H1 (cell line): ENCODE measurements at regions not wholly inside any gene's neighbourhood (a gene's known extent, or its start where the extent isn't known, plus 50 kb on each side); places are given as distances from the start of the nearest gene placed in this dataset.

Experiments
- CTCF ChIA-PET: fragments of 300-600 bp; sonication (Branson Sonifier 250); formaldehyde crosslinking; loops from one replicate; lab custom pipeline; 2021; ENCODE audit not compliant: partially characterized antibody; lab: Charles Lee
- POLR2A ChIA-PET: fragments of 300-600 bp; sonication (Branson Sonifier 250); formaldehyde crosslinking; loops from one replicate; lab custom pipeline; 2021; ENCODE audit warnings: inconsistent platforms; ENCODE audit not compliant: partially characterized antibody; lab: Charles Lee
- DNase-seq, 2 experiments: peaks; one replicate each; pipeline versions ENCODE4 v3.0.0 to v3.0.0-alpha.2; 2010 to 2022; ENCODE audit warnings: low spot score in 2 of 2, low read depth in 1 of 2, mixed read lengths in 1 of 2
- FAIRE-seq: peaks from 2 replicates; lab custom pipeline; 2011; peaks lifted over from hg19 to GRCh38; lab: Jason Lieb, UNC
- H2AFZ ChIP-seq: 2 replicates; pipeline ENCODE4 v1.8.1; 2012; ENCODE audit warnings: low read length, inconsistent platforms
- H2AK5ac ChIP-seq: 2 replicates; pipeline ENCODE4 v1.6.1; 2013; ENCODE audit warnings: low read depth, low read length
- H2BK120ac ChIP-seq: replicated peaks from 2 replicates; pipeline ENCODE3; 2013; ENCODE audit warnings: low read depth, low read length, inconsistent platforms
- H2BK12ac ChIP-seq: 2 replicates; pipeline ENCODE4 v1.6.1; 2013; ENCODE audit warnings: low read depth, low read length
- H2BK15ac ChIP-seq: 2 replicates; pipeline ENCODE4 v1.6.1; 2013; ENCODE audit warnings: low read length
- H2BK20ac ChIP-seq: 2 replicates; pipeline ENCODE4 v1.6.1; 2013; ENCODE audit warnings: low read length
- H2BK5ac ChIP-seq: 2 replicates; pipeline ENCODE4 v1.6.1; 2013; ENCODE audit warnings: low read depth, low read length
- H3K14ac ChIP-seq: 2 replicates; pipeline ENCODE4 v1.6.1; 2013; ENCODE audit warnings: inconsistent platforms; ENCODE audit not compliant: insufficient read length
- H3K18ac ChIP-seq: 2 replicates; pipeline ENCODE4 v1.6.1; 2013; ENCODE audit warnings: low read length; ENCODE audit errors: extremely low read depth
- H3K23ac ChIP-seq: 2 replicates; pipeline ENCODE4 v1.6.1; 2013; ENCODE audit warnings: inconsistent platforms; ENCODE audit not compliant: insufficient read length
- H3K23me2 ChIP-seq: 2 replicates; pipeline ENCODE4 v1.6.1; 2013; ENCODE audit warnings: low read depth, low read length
- H3K27ac ChIP-seq: 2 replicates; pipeline ENCODE4 v1.6.1; 2011; ENCODE audit warnings: low read depth, low read length, inconsistent platforms
- H3K27me3 ChIP-seq, 4 experiments: replicated peaks in 1 of 4; 1 replicate in 1 of 4; 2 replicates in 3 of 4; pipeline versions ENCODE4 v1.6.1 to v1.8.1; 2011 to 2013; ENCODE audit warnings: low read length in 3 of 4, mild to moderate bottlenecking in 3 of 4, inconsistent platforms in 2 of 4, mixed read lengths in 2 of 4, moderate library complexity in 1 of 4; ENCODE audit not compliant: control insufficient read depth in 3 of 4, insufficient read depth in 3 of 4; ENCODE audit errors: extremely low read depth in 1 of 4
- H3K36me3 ChIP-seq, 4 experiments: 2 replicates each; pipeline versions ENCODE4 v1.6.1 to v1.8.1; 2011 to 2013; ENCODE audit warnings: mild to moderate bottlenecking in 4 of 4, low read length in 3 of 4, moderate library complexity in 2 of 4, control low read depth in 1 of 4, inconsistent platforms in 1 of 4; ENCODE audit not compliant: insufficient read depth in 4 of 4, control insufficient read depth in 2 of 4
- H3K4ac ChIP-seq: replicated peaks from 2 replicates; pipeline ENCODE3; 2013; ENCODE audit warnings: low read length, low read depth, mixed read lengths, inconsistent platforms; ENCODE audit not compliant: insufficient read length
- H3K4me1 ChIP-seq, 4 experiments: replicated peaks in 1 of 4; 1 replicate in 1 of 4; 2 replicates in 3 of 4; pipeline versions ENCODE4 v1.6.1 to v1.8.1; 2011 to 2013; ENCODE audit warnings: low read length in 3 of 4, inconsistent platforms in 2 of 4, mixed read lengths in 1 of 4; ENCODE audit not compliant: insufficient read depth in 4 of 4, control insufficient read depth in 3 of 4
- H3K4me2 ChIP-seq, 2 experiments: 2 replicates each; pipeline versions ENCODE4 v1.6.1 to v1.8.1; 2011 to 2013; ENCODE audit warnings: low read depth in 2 of 2, low read length in 2 of 2, control low read depth in 1 of 2, inconsistent platforms in 1 of 2, mild to moderate bottlenecking in 1 of 2; ENCODE audit not compliant: insufficient read depth in 1 of 2
- H3K4me3 ChIP-seq, 4 experiments: fragments of 200-600, 300-600 bp in 1 of 4; sonication (generic), shearing (Covaris generic), sonication (Bioruptor Twin) in 1 of 4; 2 replicates each; pipeline versions ENCODE4 v1.5.1 to v1.8.1; 2011 to 2016; ENCODE audit warnings: low read length in 4 of 4, low read depth in 3 of 4, control low read depth in 2 of 4, inconsistent platforms in 2 of 4, mild to moderate bottlenecking in 2 of 4, mixed read lengths in 1 of 4, moderate library complexity in 1 of 4; ENCODE audit not compliant: insufficient read depth in 2 of 4; ENCODE audit errors: extremely low read depth in 1 of 4
- H3K56ac ChIP-seq: replicated peaks from 2 replicates; pipeline ENCODE3; 2013; ENCODE audit warnings: low read depth, mild to moderate bottlenecking, mixed read lengths, low read length, inconsistent platforms; ENCODE audit not compliant: insufficient read length
- H3K79me1 ChIP-seq: 2 replicates; pipeline ENCODE4 v1.6.1; 2013; ENCODE audit warnings: low read depth, low read length, control low read depth
- H3K79me2 ChIP-seq, 2 experiments: 2 replicates each; pipeline versions ENCODE4 v1.6.1 to v1.8.1; 2012 to 2013; ENCODE audit warnings: low read length in 2 of 2, mild to moderate bottlenecking in 2 of 2, inconsistent platforms in 1 of 2; ENCODE audit not compliant: insufficient read depth in 2 of 2, control insufficient read depth in 1 of 2
- H3K9ac ChIP-seq, 4 experiments: replicated peaks in 1 of 4; 1 replicate in 1 of 4; 2 replicates in 3 of 4; pipeline versions ENCODE4 v1.6.1 to v1.8.1; 2011 to 2013; ENCODE audit warnings: low read depth in 3 of 4, low read length in 3 of 4, control low read depth in 2 of 4, mild to moderate bottlenecking in 2 of 4, moderate library complexity in 2 of 4, inconsistent platforms in 1 of 4; ENCODE audit errors: extremely low read depth in 1 of 4
- H3K9me3 ChIP-seq, 2 experiments: 2 replicates each; pipeline versions ENCODE4 v1.6.1 to v1.8.1; 2012 to 2013; ENCODE audit warnings: mild to moderate bottlenecking in 2 of 2, moderate library complexity in 2 of 2, control low read depth in 1 of 2, inconsistent platforms in 1 of 2, low read depth in 1 of 2, low read length in 1 of 2, mixed read lengths in 1 of 2; ENCODE audit not compliant: insufficient read depth in 2 of 2
- H4K20me1 ChIP-seq, 2 experiments: replicated peaks in 1 of 2; 2 replicates each; pipeline versions ENCODE3 to v1.8.1; 2011 to 2013; ENCODE audit warnings: inconsistent platforms in 2 of 2, low read length in 2 of 2, mild to moderate bottlenecking in 1 of 2; ENCODE audit not compliant: insufficient read depth in 2 of 2, control insufficient read depth in 1 of 2
- H4K5ac ChIP-seq: 2 replicates; pipeline ENCODE4 v1.6.1; 2013; ENCODE audit warnings: low read length, low read depth, mixed read lengths, inconsistent platforms; ENCODE audit not compliant: insufficient read length
- H4K8ac ChIP-seq: 2 replicates; pipeline ENCODE4 v1.8.0; 2013; ENCODE audit warnings: mild to moderate bottlenecking, moderate library complexity, low read length, inconsistent platforms; ENCODE audit not compliant: insufficient read depth; ENCODE audit errors: extremely low read depth
- H4K91ac ChIP-seq: replicated peaks from 2 replicates; pipeline ENCODE3; 2013; ENCODE audit warnings: low read length, mixed read lengths, inconsistent platforms; ENCODE audit not compliant: insufficient read length
- BCL11A ChIP-seq, 2 experiments: IDR thresholded peaks; one replicate each; pipeline ENCODE4 v1.6.1; 2011; ENCODE audit warnings: low read depth in 2 of 2, low read length in 2 of 2, mild to moderate bottlenecking in 2 of 2
- EZH2 ChIP-seq: fragments of 200-600 bp; sonication (generic); IDR thresholded peaks from 2 replicates; pipeline ENCODE4 v1.7.1; 2012; ENCODE audit warnings: low read depth, mild to moderate bottlenecking, moderate library complexity, low read length, inconsistent platforms; ENCODE audit not compliant: severe bottlenecking
- RAD21 ChIP-seq, 2 experiments: IDR thresholded peaks in 1 of 2; conservative IDR thresholded peaks in 1 of 2; 2 replicates each; pipeline ENCODE4 v1.6.1; 2011; ENCODE audit warnings: low read depth in 2 of 2, low read length in 2 of 2, improper control_type of control experiment in 1 of 2, inconsistent platforms in 1 of 2, mild to moderate bottlenecking in 1 of 2, moderate library complexity in 1 of 2
- RFX5 ChIP-seq: IDR thresholded peaks from 2 replicates; pipeline ENCODE4 v1.6.1; 2011; ENCODE audit warnings: low read depth, low read length, improper control_type of control experiment, borderline replicate concordance
- SP1 ChIP-seq: IDR thresholded peaks from 2 replicates; pipeline ENCODE4 v1.6.1; 2011; ENCODE audit warnings: low read depth, low read length
- WGBS, 2 experiments: shearing (Covaris generic) in 1 of 2; methylation state at CpG; one replicate each; pipeline versions ENCODE4 v1.1.6 to v1.1.7; 2013 to 2015; ENCODE audit warnings: low lambda C conversion rate in 2 of 2, mixed read lengths in 2 of 2, inconsistent platforms in 1 of 2, low coverage in 1 of 2, missing lambda C conversion rate in 1 of 2; ENCODE audit not compliant: insufficient replicate concordance in 2 of 2, insufficient coverage in 1 of 2, insufficient read length in 1 of 2; ENCODE audit errors: extremely low coverage in 1 of 2, missing lambda C conversion rate in 1 of 2; 5-methylcytosine and 5-hydroxymethylcytosine counted together
- TF ChIP-seq, protein P1 (sequence below): IDR thresholded peaks from 2 replicates; pipeline ENCODE4 v1.6.1; 2012; ENCODE audit warnings: inconsistent platforms
- TF ChIP-seq, protein P2 (sequence below): IDR thresholded peaks from 2 replicates; pipeline ENCODE4 v1.6.1; 2011; ENCODE audit warnings: low read depth, mild to moderate bottlenecking, low read length; ENCODE audit not compliant: insufficient read depth

DNA sequence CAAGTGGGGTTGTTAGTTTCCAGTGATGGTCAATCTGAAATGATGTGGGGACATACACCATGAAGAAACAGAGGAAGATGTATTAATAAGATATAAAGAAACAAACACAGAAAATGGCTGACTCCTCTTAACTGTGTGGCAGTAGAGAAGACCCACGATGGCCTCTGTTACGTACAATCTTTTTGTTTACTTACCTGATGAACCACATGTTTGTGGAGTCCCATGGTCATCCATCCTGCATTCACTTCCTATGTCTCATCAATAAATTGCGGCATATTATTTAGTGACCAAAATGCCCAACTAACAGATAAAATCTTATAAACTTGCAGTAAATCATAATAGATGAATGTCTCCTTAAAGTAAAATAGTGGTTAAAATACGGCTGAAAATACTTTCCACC, 740.1 kb upstream of the LINC00305 start:
- Histone ChIP-seq H3K9ac (no peak overlapping the region), H3K79me1 (no peaks in the 10 kb centered on the region), H2BK5ac (no peak overlapping the region), H3K79me2 (no peaks in the 10 kb centered on the region), H4K91ac (no peak overlapping the region), H3K23ac (no peak overlapping the region), H3K9me3 (peaks cover 6 to 9% of the 10 kb centered on the region in 2 experiments; a peak in 3 of 4 replicates), H2BK15ac (no peak overlapping the region), H2BK120ac (no peak overlapping the region), H3K4me2 (no peak overlapping the region), H3K27ac (no peak overlapping the region), H4K8ac (no peak overlapping the region), H3K4me3 (no peak overlapping the region), H3K23me2 (no peaks in the 10 kb centered on the region), H3K4ac (no peak overlapping the region), H2BK20ac (no peak overlapping the region), H2AFZ (peak overlapping the region; percentile 33; the same call in 1 of the 2 replicates), H3K14ac (no peak overlapping the region), H3K4me1 (no peaks in the 10 kb centered on the region), H4K5ac (no peak overlapping the region), H4K20me1 (no peaks in the 10 kb centered on the region), H2BK12ac (no peak overlapping the region), H3K36me3 (no peaks in the 10 kb centered on the region), H2AK5ac (no peak overlapping the region), H3K18ac (no peak overlapping the region), H3K27me3 (no peaks in the 10 kb centered on the region), H3K56ac (no peak overlapping the region)
- ChIA-PET CTCF (no interaction called here), POLR2A (no interaction called here)
- FAIRE-seq (no peak), DNase-seq (no peak)
- WGBS, 2 experiments, result 90% methylated on average over 4 of the region's 4 CpGs; no CpG with 5 or more reads in 1 of the 2 experiments
- TF ChIP-seq SP1, result no peak
- TF ChIP-seq, protein P1, sequence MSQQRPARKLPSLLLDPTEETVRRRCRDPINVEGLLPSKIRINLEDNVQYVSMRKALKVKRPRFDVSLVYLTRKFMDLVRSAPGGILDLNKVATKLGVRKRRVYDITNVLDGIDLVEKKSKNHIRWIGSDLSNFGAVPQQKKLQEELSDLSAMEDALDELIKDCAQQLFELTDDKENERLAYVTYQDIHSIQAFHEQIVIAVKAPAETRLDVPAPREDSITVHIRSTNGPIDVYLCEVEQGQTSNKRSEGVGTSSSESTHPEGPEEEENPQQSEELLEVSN, result no peak
- no peak for TF ChIP-seq EZH2
- no peak for TF ChIP-seq RFX5
- TF ChIP-seq RAD21 (IDR thresholded peaks at IDR 0.05 in 1 of 2, conservative IDR thresholded peaks at IDR 0.05 in 1 of 2; ENCODE audit: low read depth in 2 of 2, low read length in 2 of 2), result no peak
- TF ChIP-seq, protein P2, sequence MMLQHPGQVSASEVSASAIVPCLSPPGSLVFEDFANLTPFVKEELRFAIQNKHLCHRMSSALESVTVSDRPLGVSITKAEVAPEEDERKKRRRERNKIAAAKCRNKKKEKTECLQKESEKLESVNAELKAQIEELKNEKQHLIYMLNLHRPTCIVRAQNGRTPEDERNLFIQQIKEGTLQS, result no peak
- TF ChIP-seq BCL11A (IDR thresholded peaks at IDR 0.05; ENCODE audit: low read depth in 2 of 2, low read length in 2 of 2), result no peak
